ENCODE measurements at regions not wholly inside any gene's neighbourhood (a gene's known extent, or its start where the extent isn't known, plus 50 kb on each side); places are given as distances from the start of the nearest gene placed in this dataset.
"Not testable (repeated sequence)": the region's sequence is repeated elsewhere in the genome, so short reads cannot be mapped to it uniquely, and the experiment has no call there.

DNA sequence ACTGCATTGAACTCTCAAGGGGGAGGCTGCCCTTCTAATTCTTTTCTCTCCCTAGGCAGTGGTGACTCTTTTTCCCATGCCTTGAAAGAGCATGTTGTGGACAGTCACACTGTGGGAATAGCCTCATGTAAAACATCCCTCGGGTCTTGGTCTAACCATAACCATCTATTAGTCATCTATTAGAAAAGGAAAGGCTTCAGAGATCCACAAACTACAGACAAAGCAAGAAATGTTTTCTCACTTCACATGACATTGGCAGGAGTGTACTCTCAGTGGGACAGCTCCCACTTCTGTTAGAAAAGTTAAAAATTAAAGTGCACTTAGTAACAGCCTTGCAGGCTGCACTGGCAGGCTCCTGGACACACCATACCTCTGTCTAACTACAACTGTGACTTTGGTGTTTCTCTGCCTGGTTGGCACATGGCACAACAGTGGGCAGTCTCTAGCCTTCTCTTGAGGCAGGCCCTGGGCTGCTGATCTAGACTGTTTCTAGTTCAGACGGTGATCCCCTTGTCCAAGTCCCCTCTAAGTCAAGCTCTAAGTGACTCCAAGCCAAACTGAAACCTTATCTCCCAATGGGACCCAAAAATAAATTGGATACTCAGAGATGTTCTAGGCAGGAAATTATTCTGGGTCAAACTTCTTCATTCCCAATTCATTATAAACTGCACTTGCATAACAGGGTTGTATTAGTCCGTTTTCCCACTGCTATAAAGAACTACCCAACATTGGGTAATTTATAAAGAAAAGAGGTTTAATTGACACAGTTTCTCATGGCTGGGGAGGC lies 57.9 kb upstream of the ITGB1 start:
- H3K9me3 Mint-ChIP-seq (ENCODE audit: unreplicated experiment): peaks cover 7% of the 10 kb centered on the region
- intact Hi-C loops (cut with micrococcal nuclease): no loop called here
- no peak overlapping the region for H3K4me3 Mint-ChIP-seq (ENCODE audit: unreplicated experiment)
- no peak for DNase-seq (ENCODE audit: unreplicated experiment)
- no peaks in the 10 kb centered on the region for H3K4me1 Mint-ChIP-seq (ENCODE audit: insufficient read depth, unreplicated experiment)
- no peak overlapping the region for H3K27ac Mint-ChIP-seq (ENCODE audit: low read depth, unreplicated experiment)
- TF ChIP-seq, protein P1, sequence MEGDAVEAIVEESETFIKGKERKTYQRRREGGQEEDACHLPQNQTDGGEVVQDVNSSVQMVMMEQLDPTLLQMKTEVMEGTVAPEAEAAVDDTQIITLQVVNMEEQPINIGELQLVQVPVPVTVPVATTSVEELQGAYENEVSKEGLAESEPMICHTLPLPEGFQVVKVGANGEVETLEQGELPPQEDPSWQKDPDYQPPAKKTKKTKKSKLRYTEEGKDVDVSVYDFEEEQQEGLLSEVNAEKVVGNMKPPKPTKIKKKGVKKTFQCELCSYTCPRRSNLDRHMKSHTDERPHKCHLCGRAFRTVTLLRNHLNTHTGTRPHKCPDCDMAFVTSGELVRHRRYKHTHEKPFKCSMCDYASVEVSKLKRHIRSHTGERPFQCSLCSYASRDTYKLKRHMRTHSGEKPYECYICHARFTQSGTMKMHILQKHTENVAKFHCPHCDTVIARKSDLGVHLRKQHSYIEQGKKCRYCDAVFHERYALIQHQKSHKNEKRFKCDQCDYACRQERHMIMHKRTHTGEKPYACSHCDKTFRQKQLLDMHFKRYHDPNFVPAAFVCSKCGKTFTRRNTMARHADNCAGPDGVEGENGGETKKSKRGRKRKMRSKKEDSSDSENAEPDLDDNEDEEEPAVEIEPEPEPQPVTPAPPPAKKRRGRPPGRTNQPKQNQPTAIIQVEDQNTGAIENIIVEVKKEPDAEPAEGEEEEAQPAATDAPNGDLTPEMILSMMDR (IDR thresholded peaks at IDR 0.05; ENCODE audit: unreplicated experiment): no peak
- CTCF ChIA-PET: interaction anchor here (0.7 kb wide), 1 partner anchor 11 kb away, joined by 3 read pairs; no protein-coding TSS in a partner anchor
- no peaks in the 10 kb centered on the region for H3K27me3 Mint-ChIP-seq (ENCODE audit: insufficient read depth, unreplicated experiment)
- no TSS peak for BruUV-seq (replicated peaks)
- no peaks in the 10 kb centered on the region for H3K36me3 Mint-ChIP-seq (ENCODE audit: insufficient read depth, unreplicated experiment)
- POLR2A ChIA-PET: no interaction called here

DNA sequence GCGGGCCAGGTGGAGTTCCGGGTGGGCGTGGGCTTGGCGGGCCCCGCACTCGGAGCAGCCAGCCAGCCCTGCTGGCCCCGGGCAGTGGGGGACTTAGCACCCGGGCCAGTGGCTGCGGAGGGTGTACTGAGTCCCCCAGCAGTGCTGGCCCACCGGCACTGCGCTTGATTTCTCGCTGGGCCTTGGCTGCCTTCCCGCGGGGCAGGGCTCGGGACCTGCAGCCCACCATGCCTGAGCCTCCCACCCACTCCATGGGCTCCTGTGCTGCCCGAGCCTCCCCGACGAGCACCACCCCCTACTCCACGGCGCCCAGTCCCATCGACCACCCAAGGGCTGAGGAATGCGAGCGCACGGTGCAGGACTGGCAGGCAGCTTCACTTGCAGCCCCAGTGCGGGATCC lies 55.3 kb upstream of the ITGB1 start:
- POLR2A ChIA-PET; BruUV-seq (replicated peaks); H3K27ac Mint-ChIP-seq (ENCODE audit: low read depth, unreplicated experiment); H3K27me3 Mint-ChIP-seq (ENCODE audit: insufficient read depth, unreplicated experiment); H3K4me3 Mint-ChIP-seq (ENCODE audit: unreplicated experiment); DNase-seq (ENCODE audit: unreplicated experiment); H3K36me3 Mint-ChIP-seq (ENCODE audit: insufficient read depth, unreplicated experiment); H3K9me3 Mint-ChIP-seq (ENCODE audit: unreplicated experiment): not testable (repeated sequence)
- peaks cover 25% of the 10 kb centered on the region for H3K4me1 Mint-ChIP-seq (ENCODE audit: insufficient read depth, unreplicated experiment)
- CTCF ChIA-PET: interaction anchor here (0.6 to 0.7 kb wide), 2 partner anchors 33 to 126 kb away, joined by 4 read pairs; no protein-coding TSS in a partner anchor
- intact Hi-C loops (cut with micrococcal nuclease): loop anchor here (5.0 kb wide), 1 partner anchor 259 kb away; no protein-coding TSS in a partner anchor

DNA sequence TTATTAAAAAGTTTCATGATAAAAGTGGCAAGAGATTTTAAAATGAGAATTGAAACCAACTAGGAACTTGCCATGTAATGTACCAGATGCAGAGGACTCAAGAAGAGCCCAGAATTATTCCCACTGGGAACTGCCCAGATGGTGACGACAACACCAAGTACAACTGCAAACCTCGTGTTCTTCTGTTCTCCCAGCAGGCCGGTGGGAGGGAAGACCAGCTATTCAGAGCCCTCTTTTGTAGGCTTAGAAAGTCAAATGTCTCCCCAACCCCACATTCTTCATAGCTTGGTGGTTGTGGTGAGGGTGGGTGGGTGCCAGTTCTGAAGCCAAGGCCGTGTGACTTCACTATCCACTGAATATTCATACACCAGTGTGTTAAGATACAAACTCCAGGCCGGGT lies 54.3 kb upstream of the ITGB1 start:
- no peak overlapping the region for H3K27ac Mint-ChIP-seq (ENCODE audit: low read depth, unreplicated experiment)
- H3K4me3 Mint-ChIP-seq (ENCODE audit: unreplicated experiment): no peak overlapping the region
- POLR2A ChIA-PET: interaction anchor here (0.6 kb wide), 1 partner anchor 47 kb away, joined by 3 read pairs; no protein-coding TSS in a partner anchor
- H3K4me1 Mint-ChIP-seq (ENCODE audit: insufficient read depth, unreplicated experiment): peaks cover 27% of the 10 kb centered on the region
- TF ChIP-seq, protein P1 (IDR thresholded peaks at IDR 0.05; ENCODE audit: unreplicated experiment): no peak
- intact Hi-C loops (cut with micrococcal nuclease): loop anchor here (5.0 kb wide), 1 partner anchor 260 kb away; no protein-coding TSS in a partner anchor
- DNase-seq (ENCODE audit: unreplicated experiment): no peak
- H3K36me3 Mint-ChIP-seq (ENCODE audit: insufficient read depth, unreplicated experiment): no peaks in the 10 kb centered on the region
- H3K9me3 Mint-ChIP-seq (ENCODE audit: unreplicated experiment): no peaks in the 10 kb centered on the region
- no TSS peak for BruUV-seq (replicated peaks)
- H3K27me3 Mint-ChIP-seq (ENCODE audit: insufficient read depth, unreplicated experiment): no peaks in the 10 kb centered on the region
- CTCF ChIA-PET: interaction anchor here (0.6 kb wide), 1 partner anchor 16 kb away, joined by 3 read pairs; no protein-coding TSS in a partner anchor

DNA sequence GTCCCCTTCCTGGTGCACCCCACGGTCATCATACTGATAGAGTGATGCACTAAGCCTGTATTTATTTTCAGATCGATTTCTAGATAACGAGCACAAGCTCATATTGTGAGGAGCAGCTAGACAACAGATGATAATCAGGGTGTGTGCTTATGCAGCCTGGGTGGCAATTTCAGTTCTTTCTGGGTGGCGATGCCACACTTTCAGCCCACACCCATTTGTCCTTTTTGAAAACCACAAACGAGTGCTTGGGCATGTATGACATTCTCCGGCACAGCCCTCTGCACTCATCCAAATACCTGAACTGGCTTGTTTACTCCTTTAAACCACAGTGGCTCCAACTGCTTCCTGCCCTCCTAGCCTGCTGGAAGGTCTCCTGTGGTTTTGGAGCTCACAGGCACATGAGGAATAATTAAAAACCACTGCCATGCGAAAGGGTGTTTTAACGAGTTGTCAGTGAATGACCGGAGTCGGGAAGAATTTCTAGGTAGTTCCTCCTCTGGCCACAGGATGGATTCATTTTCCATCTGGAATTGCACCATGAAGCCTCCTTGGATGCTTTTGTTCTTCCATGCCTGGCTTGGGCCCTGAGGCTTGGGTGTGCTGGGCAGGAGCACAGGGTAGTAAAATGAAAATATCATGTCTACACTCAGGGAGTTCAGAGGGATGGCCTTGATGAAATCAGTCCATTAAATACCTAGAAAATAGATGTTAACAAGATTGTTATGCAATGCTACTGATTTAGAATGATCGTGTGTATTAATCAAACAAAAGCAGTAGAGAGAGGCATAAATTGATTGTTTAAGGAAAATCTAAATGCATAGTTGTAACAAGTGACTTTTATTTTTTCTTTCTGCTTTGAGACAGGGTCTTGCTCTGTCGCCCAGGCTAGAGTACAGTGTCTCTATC lies 52.4 kb upstream of the ITGB1 start:
- no peaks in the 10 kb centered on the region for H3K27me3 Mint-ChIP-seq (ENCODE audit: insufficient read depth, unreplicated experiment)
- H3K4me1 Mint-ChIP-seq (ENCODE audit: insufficient read depth, unreplicated experiment): peaks cover 33% of the 10 kb centered on the region
- H3K4me3 Mint-ChIP-seq (ENCODE audit: unreplicated experiment): peak overlapping the region; percentile 56
- peaks cover 7% of the 10 kb centered on the region for H3K36me3 Mint-ChIP-seq (ENCODE audit: insufficient read depth, unreplicated experiment)
- intact Hi-C loops (cut with micrococcal nuclease): loop anchor here (1.0 to 5.0 kb wide), 3 partner anchors 146 to 262 kb away; no protein-coding TSS in a partner anchor
- POLR2A ChIA-PET: interaction anchor here (0.5 to 2.5 kb wide), 15 partner anchors 12 to 301 kb away, joined by 3 to 25 read pairs (median 4); no protein-coding TSS in a partner anchor
- TF ChIP-seq, protein P1 (IDR thresholded peaks at IDR 0.05; ENCODE audit: unreplicated experiment): peak; percentile 52
- CTCF ChIA-PET: interaction anchor here (0.7 to 3.7 kb wide), 20 partner anchors 8 to 1628 kb away, joined by 3 to 40 read pairs (median 4); no protein-coding TSS in a partner anchor
- no TSS peak for BruUV-seq (replicated peaks)
- no peaks in the 10 kb centered on the region for H3K9me3 Mint-ChIP-seq (ENCODE audit: unreplicated experiment)
- peak overlapping the region; percentile 61 for H3K27ac Mint-ChIP-seq (ENCODE audit: low read depth, unreplicated experiment)
- peak; percentile 84 for DNase-seq (ENCODE audit: unreplicated experiment)

Data from MCF 10A (cell line).